GM13976 (cell line): ENCODE measurements at regions not wholly inside any gene's neighbourhood (a gene's known extent, or its start where the extent isn't known, plus 50 kb on each side); places are given as distances from the start of the nearest gene placed in this dataset.

ENCODE experiments used
- DNase-seq: peaks from one replicate; pipeline ENCODE4 v3.0.0; 2012; ENCODE audit warnings: low spot score
- CTCF ChIP-seq: IDR thresholded peaks from 2 replicates; pipeline ENCODE4 v1.5.1; 2012; ENCODE audit warnings: borderline replicate concordance, mild to moderate bottlenecking; ENCODE audit not compliant: insufficient read depth; ENCODE audit errors: extremely low read depth, missing control alignments, control extremely low read depth
- in situ Hi-C: fragments of 300-500 bp; cut with MboI; formaldehyde crosslinking; loops from one replicate; pipeline ENCODE4 v1.12.0; 2022; ENCODE audit warnings: low sequenced_read_pairs, mixed read lengths, inconsistent platforms; ENCODE audit not compliant: unreplicated experiment

- in situ Hi-C loops: no loop called here
- no peak for TF ChIP-seq CTCF
- no peak for DNase-seq
These were observed 67.2 kb upstream of the DAP start for GRCh38 chr5:10828241-10828640.

GRCh38 chr5:10827571-10827970 lies 66.5 kb upstream of the DAP start:
- in situ Hi-C loops: no loop called here
- no peak for TF ChIP-seq CTCF
- no peak for DNase-seq

- in situ Hi-C loops: no loop called here
- DNase-seq: no peak
- TF ChIP-seq CTCF: no peak
These were observed 65.9 kb upstream of the DAP start for GRCh38 chr5:10826971-10827370.

GRCh38 chr5:10825897-10826644 lies 65.0 kb upstream of the DAP start:
- in situ Hi-C loops: no loop called here
- DNase-seq: no peak
- no peak for TF ChIP-seq CTCF

- in situ Hi-C loops: no loop called here
- DNase-seq: no peak
- no peak for TF ChIP-seq CTCF
These were observed 51.2 kb upstream of the DAP start for GRCh38 chr5:10812218-10812617.
